ENCODE measurements at regions not wholly inside any gene's neighbourhood (a gene's known extent, or its start where the extent isn't known, plus 50 kb on each side); places are given as distances from the start of the nearest gene placed in this dataset.

DNA sequence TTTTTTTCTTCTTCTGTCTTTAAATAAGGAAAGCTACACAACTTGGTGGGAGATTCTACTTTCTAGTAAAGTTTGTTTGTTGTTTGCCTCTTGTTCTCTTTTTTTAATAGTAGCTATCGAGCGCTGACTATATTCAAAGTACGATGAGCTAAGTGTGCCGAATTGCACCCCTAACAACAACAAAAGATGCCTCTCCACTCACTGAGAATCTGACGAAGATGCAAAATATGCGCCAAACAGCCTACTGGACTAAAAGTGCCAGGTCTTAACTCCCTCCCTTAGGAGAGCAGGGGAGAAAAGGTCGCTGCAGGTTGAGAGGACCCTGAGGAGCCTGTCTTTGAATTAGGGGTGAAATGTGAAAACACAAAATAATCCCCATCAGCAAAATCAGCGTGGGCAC, 713.8 kb upstream of the WWC1 start:
- no peak overlapping the region for H3K9ac ChIP-seq (ENCODE audit: insufficient read depth, low read depth, low read length)
- ATAC-seq: no peak
- H3K27ac ChIP-seq (ENCODE audit: extremely low read length, insufficient read depth, low read length): no peak overlapping the region
- H3K79me2 ChIP-seq (ENCODE audit: insufficient read depth, low read length): no peaks in the 10 kb centered on the region
- H3K27me3 ChIP-seq (ENCODE audit: control insufficient read depth in 1 of 2, insufficient read depth in 2 of 2, low read length in 2 of 2): peaks cover 0 to 11% of the 10 kb centered on the region in 2 experiments; a peak in 1 of 5 replicates
- CTCF ChIA-PET (ENCODE audit: low intra/inter-chr PET ratio, low total read pairs): no interaction called here
- intact Hi-C loops (cut with micrococcal nuclease; ENCODE audit: unreplicated experiment) (no loop called here), in situ Hi-C loops (cut with HindIII; ENCODE audit: extremely low pct_ligation_motif_present, low pct_unique_long_range_greater_than_20kb) (no loop called here)
- no peak for FAIRE-seq
- H4K20me1 ChIP-seq (ENCODE audit: insufficient read depth, low read length): no peaks in the 10 kb centered on the region
- H2AFZ ChIP-seq (ENCODE audit: low read length): no peak overlapping the region
- no peaks in the 10 kb centered on the region for H3K9me3 ChIP-seq (ENCODE audit: low read length)
- no TSS peak for BruUV-seq (replicated peaks)
- no peaks in the 10 kb centered on the region for H3K4me1 ChIP-seq (ENCODE audit: insufficient read depth, low read length)
- no peak overlapping the region for H3K4me2 ChIP-seq (ENCODE audit: low read depth, low read length)
- POLR2A ChIA-PET: no interaction called here
- H3K4me3 ChIP-seq (replicated peaks in 1 of 3; ENCODE audit: insufficient read depth in 1 of 3, low read depth in 2 of 3, low read length in 3 of 3): no peak overlapping the region
- DNase-seq (ENCODE audit: low spot score): no peak
- TF ChIP-seq IRF2 (CRISPR knock-in tag; IDR thresholded peaks at IDR 0.05) (no peak), ASH2L (IDR thresholded peaks at IDR 0.05; ENCODE audit: insufficient read length, low read depth, low read length) (no peak), SIX1 (CRISPR knock-in tag; IDR thresholded peaks at IDR 0.05; ENCODE audit: borderline replicate concordance) (no peak), SIX4 (CRISPR knock-in tag; IDR thresholded peaks at IDR 0.05) (no peak), ARHGAP35 (CRISPR knock-in tag; IDR thresholded peaks at IDR 0.05; ENCODE audit: borderline replicate concordance) (no peak), ZBTB34 (CRISPR knock-in tag; IDR thresholded peaks at IDR 0.05) (no peak)
- TF ChIP-seq, protein P1, sequence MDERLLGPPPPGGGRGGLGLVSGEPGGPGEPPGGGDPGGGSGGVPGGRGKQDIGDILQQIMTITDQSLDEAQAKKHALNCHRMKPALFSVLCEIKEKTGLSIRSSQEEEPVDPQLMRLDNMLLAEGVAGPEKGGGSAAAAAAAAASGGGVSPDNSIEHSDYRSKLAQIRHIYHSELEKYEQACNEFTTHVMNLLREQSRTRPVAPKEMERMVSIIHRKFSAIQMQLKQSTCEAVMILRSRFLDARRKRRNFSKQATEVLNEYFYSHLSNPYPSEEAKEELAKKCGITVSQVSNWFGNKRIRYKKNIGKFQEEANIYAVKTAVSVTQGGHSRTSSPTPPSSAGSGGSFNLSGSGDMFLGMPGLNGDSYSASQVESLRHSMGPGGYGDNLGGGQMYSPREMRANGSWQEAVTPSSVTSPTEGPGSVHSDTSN (CRISPR knock-in tag; IDR thresholded peaks at IDR 0.05): no peak
- TF ChIP-seq, protein P2, sequence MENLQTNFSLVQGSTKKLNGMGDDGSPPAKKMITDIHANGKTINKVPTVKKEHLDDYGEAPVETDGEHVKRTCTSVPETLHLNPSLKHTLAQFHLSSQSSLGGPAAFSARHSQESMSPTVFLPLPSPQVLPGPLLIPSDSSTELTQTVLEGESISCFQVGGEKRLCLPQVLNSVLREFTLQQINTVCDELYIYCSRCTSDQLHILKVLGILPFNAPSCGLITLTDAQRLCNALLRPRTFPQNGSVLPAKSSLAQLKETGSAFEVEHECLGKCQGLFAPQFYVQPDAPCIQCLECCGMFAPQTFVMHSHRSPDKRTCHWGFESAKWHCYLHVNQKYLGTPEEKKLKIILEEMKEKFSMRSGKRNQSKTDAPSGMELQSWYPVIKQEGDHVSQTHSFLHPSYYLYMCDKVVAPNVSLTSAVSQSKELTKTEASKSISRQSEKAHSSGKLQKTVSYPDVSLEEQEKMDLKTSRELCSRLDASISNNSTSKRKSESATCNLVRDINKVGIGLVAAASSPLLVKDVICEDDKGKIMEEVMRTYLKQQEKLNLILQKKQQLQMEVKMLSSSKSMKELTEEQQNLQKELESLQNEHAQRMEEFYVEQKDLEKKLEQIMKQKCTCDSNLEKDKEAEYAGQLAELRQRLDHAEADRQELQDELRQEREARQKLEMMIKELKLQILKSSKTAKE (CRISPR knock-in tag; IDR thresholded peaks at IDR 0.05; ENCODE audit: borderline replicate concordance): no peak
- no peaks in the 10 kb centered on the region for H3K36me3 ChIP-seq (replicated peaks in 1 of 2; ENCODE audit: control insufficient read depth in 1 of 2, insufficient read depth in 2 of 2, low read length in 2 of 2)
- 26% methylated on average over 8 of the region's 8 CpGs for WGBS (ENCODE audit: low lambda C conversion rate)
